Muscle layer of duodenum (tissue), 2 donors: ENCODE measurements at regions not wholly inside any gene's neighbourhood (a gene's known extent, or its start where the extent isn't known, plus 50 kb on each side); places are given as distances from the start of the nearest gene placed in this dataset.

Experiments
- H3K27ac ChIP-seq: one replicate; pipeline ENCODE4 v1.7.0; 2013; ENCODE audit warnings: mild to moderate bottlenecking, low read length
- H3K27me3 ChIP-seq: one replicate; pipeline ENCODE4 v1.7.0; 2013; ENCODE audit warnings: low read depth, mild to moderate bottlenecking, control low read depth, low read length
- H3K36me3 ChIP-seq, 2 donors: one replicate each; pipeline ENCODE4 v1.7.0; 2013; ENCODE audit warnings: low read length in 2 of 2, control low read depth in 1 of 2, mild to moderate bottlenecking in 1 of 2; ENCODE audit not compliant: insufficient read depth in 2 of 2, control insufficient read depth in 1 of 2
- H3K4me1 ChIP-seq, 2 donors: one replicate each; pipeline ENCODE4 v1.7.0; 2013; ENCODE audit warnings: low read length in 2 of 2, mild to moderate bottlenecking in 2 of 2, control low read depth in 1 of 2, moderate library complexity in 1 of 2; ENCODE audit not compliant: insufficient read depth in 2 of 2, control insufficient read depth in 1 of 2
- H3K4me3 ChIP-seq, 2 donors: one replicate each; pipeline ENCODE4 v1.7.0; 2013; ENCODE audit warnings: low read length in 2 of 2, low read depth in 1 of 2, mild to moderate bottlenecking in 1 of 2
- H3K9me3 ChIP-seq, 2 donors: one replicate each; pipeline ENCODE4 v1.7.0; 2013; ENCODE audit warnings: low read length in 2 of 2, control low read depth in 1 of 2, mild to moderate bottlenecking in 1 of 2; ENCODE audit not compliant: control insufficient read depth in 1 of 2
- donor health status: healthy.

DNA sequence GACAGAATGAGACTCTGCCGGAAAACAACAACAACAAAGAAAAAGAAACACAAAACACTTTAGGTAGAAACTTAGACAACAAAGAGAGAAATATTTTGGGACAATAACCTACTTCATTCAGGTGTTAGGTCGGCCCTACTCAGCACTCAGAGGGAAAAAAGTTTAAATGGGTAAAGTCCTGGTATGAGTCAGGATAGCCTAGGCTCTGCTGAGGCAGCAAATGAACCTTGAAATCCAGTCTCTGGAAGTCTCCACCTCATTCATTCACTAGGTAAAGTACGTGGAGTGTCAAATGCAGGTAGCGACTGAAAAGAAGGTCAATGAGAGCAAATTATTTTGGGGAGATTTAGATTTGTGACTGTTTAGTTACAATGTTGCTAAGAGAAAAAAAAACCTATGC lies 127.4 kb downstream of the FHDC1 start:
- no peak overlapping the region for H3K4me3 ChIP-seq
- no peaks in the 10 kb centered on the region for H3K27me3 ChIP-seq
- no peak overlapping the region for H3K27ac ChIP-seq
- no peaks in the 10 kb centered on the region for H3K9me3 ChIP-seq
- no peaks in the 10 kb centered on the region for H3K36me3 ChIP-seq
- no peaks in the 10 kb centered on the region for H3K4me1 ChIP-seq

DNA sequence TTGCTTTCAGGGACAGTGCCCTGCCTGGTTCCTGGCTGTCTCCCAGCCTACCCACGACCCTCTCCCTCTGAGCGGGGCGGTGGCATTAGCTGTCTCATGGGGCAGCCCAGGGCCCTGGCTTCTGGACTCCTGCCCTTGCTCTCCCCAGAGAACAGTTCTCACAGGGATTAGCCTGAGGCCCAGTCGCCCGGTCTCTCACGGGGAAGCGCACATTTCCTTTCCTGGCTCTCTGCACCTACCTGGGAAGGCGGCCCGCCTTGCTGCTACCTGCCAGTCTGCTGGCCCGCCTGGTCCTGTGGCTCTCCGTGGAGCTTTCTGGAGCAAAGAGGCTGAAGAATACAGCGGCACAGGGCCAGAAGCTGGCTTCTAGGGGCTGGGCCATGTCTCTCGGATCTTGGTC lies 128.4 kb downstream of the FHDC1 start:
- H3K27me3 ChIP-seq, result no peaks in the 10 kb centered on the region
- H3K9me3 ChIP-seq, result no peaks in the 10 kb centered on the region
- H3K36me3 ChIP-seq, result no peaks in the 10 kb centered on the region
- no peak overlapping the region for H3K4me3 ChIP-seq
- no peaks in the 10 kb centered on the region for H3K4me1 ChIP-seq
- H3K27ac ChIP-seq, result no peak overlapping the region

DNA sequence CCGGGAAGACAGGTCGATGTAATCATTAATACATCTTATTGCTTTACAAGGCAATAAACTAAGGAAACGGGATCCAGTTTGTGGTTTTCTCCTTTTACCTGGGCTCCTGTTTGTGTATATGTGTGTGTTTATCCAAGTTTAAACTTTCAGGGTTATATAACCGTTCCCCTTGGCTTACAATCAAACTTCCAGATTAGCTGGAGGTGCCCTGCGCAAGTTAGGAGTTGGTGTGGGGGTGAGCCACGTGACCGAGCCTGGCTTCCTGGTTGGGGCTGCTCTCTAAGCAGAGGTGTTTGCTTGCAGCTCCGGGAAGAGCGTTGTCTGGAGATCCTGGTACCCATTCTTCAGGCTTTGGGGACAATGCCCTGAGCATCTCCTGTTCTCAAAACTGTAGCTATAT lies 129.2 kb downstream of the FHDC1 start:
- H3K4me1 ChIP-seq, result no peaks in the 10 kb centered on the region
- H3K4me3 ChIP-seq, result no peak overlapping the region
- no peak overlapping the region for H3K27ac ChIP-seq
- H3K36me3 ChIP-seq, result no peaks in the 10 kb centered on the region
- H3K9me3 ChIP-seq, result no peaks in the 10 kb centered on the region
- no peaks in the 10 kb centered on the region for H3K27me3 ChIP-seq

DNA sequence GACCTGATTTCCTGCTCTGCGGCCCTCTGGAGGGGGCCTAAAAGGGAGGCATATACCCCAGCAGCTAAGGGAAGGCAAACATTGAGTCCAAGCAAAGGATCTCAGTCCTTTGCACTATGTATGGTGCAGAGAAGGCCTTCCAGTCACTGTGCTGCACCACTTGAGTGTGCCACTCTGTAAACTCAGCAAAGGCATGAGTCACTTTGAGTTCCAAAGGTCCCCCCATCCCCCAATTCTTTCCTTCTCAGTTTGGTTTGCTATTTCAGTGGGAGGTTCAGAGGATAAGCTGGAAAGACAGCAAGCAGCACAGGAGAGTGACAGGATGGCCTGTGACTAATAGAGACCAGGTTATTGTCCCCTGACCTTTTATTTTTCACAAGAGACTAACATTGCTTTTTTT lies 131.3 kb downstream of the FHDC1 start:
- no peaks in the 10 kb centered on the region for H3K27me3 ChIP-seq
- H3K4me3 ChIP-seq, result no peak overlapping the region
- no peak overlapping the region for H3K27ac ChIP-seq
- H3K9me3 ChIP-seq, result no peaks in the 10 kb centered on the region
- H3K4me1 ChIP-seq, result no peaks in the 10 kb centered on the region
- H3K36me3 ChIP-seq, result no peaks in the 10 kb centered on the region

DNA sequence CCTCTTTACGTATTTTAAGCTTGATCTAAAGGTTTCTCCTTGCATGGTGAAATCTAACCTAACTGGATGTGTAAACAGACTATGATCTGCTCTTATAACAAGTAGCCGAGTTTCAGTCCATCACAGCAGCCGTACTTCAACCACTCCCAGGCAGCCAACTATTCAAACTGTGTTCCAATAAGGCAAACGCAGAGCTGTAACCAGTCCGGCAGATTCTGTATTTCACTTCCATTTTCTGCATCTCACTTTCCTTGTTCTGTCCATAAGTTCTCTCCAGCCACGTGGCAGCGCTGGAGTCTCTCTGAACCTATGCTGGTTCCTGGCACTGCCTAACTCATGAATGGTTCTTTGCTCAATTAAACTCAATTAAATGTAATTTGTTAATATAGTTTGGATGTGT lies 132.6 kb downstream of the FHDC1 start:
- Histone ChIP-seq H3K9me3 (no peaks in the 10 kb centered on the region), H3K27me3 (no peaks in the 10 kb centered on the region), H3K27ac (no peak overlapping the region), H3K4me3 (no peak overlapping the region), H3K4me1 (no peaks in the 10 kb centered on the region), H3K36me3 (no peaks in the 10 kb centered on the region)

DNA sequence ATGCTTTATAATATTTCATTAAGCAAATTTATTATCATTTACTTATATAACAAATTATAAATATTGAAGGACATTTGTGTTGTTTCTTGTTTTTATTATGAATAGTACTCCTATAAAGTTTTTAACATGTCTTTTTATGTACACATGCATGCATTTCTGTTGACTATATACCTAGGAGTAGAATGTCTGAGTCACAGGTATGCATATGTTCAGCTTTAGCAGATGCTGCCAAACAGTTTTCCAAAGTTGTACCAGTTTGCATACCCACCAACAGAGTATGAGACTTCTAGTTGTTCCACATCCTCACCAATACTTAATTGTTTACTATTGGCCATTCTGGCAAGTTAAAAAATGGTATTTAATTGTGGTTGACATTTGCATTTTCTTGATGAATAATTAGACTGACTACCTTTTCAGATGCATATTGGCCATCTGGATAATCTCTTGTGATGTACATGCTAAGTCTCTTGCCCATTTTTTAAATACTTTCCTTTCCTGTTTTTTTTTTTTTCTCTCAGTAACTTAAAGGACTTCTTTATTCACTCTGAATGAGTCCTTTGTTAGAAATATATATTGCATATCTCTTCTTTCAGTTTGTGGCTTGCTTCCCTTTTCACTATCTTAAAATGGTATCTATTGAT lies 132.2 kb upstream of the TRIM2 start:
- Histone ChIP-seq H3K27ac (no peak overlapping the region), H3K27me3 (no peaks in the 10 kb centered on the region), H3K36me3 (no peaks in the 10 kb centered on the region), H3K4me3 (no peak overlapping the region), H3K4me1 (no peaks in the 10 kb centered on the region), H3K9me3 (no peaks in the 10 kb centered on the region)

DNA sequence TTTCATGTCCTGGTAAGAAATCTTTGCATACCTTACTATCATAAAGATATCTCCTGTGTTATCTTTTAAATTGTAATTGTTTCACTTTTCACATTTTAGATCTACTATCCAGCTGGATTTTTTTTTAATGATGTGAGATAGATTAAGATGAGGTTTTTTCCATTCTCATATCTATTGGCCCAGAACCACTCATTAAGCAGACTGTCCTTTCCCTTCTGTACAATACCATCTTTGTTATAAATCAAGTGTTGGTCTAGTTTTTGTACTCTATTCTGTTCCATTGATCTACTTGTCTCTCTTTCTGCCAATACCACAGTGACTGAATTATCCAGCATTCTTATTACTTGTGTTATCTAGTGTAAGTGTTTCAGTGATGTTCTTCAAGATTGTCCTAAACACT lies 131.6 kb upstream of the TRIM2 start:
- Histone ChIP-seq H3K27ac (no peak overlapping the region), H3K4me3 (no peak overlapping the region), H3K27me3 (no peaks in the 10 kb centered on the region), H3K4me1 (no peaks in the 10 kb centered on the region), H3K36me3 (no peaks in the 10 kb centered on the region), H3K9me3 (no peaks in the 10 kb centered on the region)

DNA sequence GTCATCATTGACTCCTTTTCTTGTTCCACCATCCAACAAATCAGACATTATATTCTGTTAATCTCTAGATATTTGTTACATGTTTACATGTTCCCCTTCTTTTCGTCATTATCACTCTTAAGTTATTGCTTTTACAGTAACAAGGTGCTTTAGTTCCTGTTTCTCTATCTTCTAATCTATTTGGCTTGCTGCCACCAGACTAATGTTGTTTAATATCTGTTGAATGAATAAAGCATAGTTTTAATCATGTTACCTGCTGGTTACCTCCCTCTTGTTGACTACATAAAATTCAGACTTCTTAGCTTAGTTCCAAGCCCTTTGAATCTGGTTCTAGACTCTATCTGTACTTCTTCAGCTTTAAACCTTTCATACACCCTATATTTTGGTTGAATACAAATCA lies 129.8 kb upstream of the TRIM2 start:
- Histone ChIP-seq H3K36me3 (no peaks in the 10 kb centered on the region), H3K4me3 (no peak overlapping the region), H3K27me3 (no peaks in the 10 kb centered on the region), H3K4me1 (no peaks in the 10 kb centered on the region), H3K27ac (no peak overlapping the region), H3K9me3 (no peaks in the 10 kb centered on the region)

DNA sequence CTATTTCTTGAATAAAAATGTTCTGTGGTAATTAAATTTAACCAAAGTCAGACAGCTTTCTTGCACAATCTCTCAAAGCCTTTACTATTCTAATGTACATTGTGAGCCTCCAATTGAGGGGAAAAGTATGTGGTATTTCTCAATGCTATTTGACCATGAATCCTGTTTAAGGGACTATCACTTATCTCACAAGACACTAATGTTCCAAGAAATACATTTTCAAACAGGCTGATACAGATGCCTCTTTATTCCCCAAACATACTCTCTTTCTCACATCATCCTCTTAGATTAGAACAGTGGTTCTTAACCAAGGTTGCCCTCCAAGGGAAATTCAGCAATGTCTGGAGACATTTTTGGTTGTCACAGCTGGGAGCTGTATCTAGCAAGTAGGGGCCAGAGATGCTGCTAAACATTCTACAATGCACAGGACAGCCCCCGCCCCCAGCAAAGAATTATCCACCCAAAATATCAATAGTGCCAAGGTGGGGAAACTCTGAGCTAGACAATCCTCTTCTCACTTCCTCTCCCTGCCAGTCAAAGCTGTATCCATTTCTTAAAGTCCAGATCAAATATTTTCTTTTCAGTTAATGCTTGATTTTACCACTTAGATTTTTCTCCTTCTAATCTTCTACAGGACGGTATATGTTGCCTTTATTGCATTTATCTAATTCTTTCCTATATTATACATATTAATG lies 129.2 kb upstream of the TRIM2 start:
- H3K9me3 ChIP-seq, result no peaks in the 10 kb centered on the region
- no peaks in the 10 kb centered on the region for H3K36me3 ChIP-seq
- H3K4me3 ChIP-seq, result no peak overlapping the region
- no peaks in the 10 kb centered on the region for H3K27me3 ChIP-seq
- no peak overlapping the region for H3K27ac ChIP-seq
- H3K4me1 ChIP-seq, result no peaks in the 10 kb centered on the region

DNA sequence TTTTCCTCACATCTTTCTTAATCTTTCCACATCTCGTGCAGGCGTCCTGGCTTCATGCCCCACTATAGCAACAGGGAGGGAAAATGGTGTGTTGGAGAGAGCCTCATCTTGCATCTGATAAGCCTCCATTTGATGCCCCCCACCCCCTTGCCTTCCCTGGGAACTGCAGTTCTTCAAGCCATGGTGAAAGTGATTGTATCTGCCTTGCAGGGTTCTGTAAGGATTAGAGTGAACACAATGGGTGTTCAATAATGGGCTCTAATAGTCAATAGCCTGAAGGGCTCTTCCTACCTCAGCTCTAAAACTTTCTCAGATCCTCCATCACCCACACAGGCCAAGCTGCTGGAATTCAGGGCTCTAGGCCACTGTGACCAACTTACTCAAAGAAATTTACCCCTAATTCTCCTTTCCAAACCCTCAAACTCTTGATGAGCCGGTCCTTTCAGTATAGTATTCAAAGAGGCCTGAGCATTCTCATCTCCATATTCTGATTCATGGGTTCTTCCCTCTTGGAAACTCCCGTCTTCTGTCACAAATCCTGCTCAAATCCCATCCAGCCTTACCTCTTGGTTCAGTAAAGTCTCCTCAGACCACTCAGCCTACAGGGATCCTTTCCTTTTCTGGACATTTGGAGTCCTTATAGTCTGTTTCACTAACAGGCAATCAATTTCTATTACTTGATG lies 128.3 kb upstream of the TRIM2 start:
- H3K4me1 ChIP-seq, result no peaks in the 10 kb centered on the region
- H3K36me3 ChIP-seq, result no peaks in the 10 kb centered on the region
- H3K27ac ChIP-seq, result no peak overlapping the region
- no peak overlapping the region for H3K4me3 ChIP-seq
- H3K9me3 ChIP-seq, result no peaks in the 10 kb centered on the region
- H3K27me3 ChIP-seq, result no peaks in the 10 kb centered on the region

DNA sequence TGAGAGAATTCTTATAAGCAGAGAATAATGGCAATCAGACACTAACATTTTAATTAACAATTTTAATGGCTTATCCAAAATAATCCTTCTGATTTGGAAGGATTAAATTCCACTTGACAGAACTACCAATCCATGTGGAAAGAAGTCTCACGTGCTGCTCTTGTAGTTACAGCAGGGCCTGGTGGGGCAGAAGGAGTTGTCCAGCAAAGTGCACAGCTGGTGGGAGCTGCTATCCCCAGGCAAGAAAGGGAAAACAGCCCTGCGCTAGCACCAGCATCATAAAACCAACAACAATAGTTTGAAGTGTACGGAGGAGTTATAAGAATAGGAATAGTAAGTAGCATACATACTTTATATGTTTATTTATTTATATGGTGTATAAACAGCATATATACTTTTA lies 127.4 kb upstream of the TRIM2 start:
- H3K27me3 ChIP-seq, result no peaks in the 10 kb centered on the region
- no peaks in the 10 kb centered on the region for H3K4me1 ChIP-seq
- H3K27ac ChIP-seq, result no peak overlapping the region
- H3K36me3 ChIP-seq, result no peaks in the 10 kb centered on the region
- H3K4me3 ChIP-seq, result no peak overlapping the region
- no peaks in the 10 kb centered on the region for H3K9me3 ChIP-seq
